ENCODE measurements at regions not wholly inside any gene's neighbourhood (a gene's known extent, or its start where the extent isn't known, plus 50 kb on each side); places are given as distances from the start of the nearest gene placed in this dataset.

GRCh38 chr17:72306037-72306436 is 185.2 kb downstream of the SOX9 start:
- Mint-ChIP-seq H3K36me3 (no peaks in the 10 kb centered on the region), H3K9me3 (no peaks in the 10 kb centered on the region), H3K4me3 (no peak overlapping the region), H3K4me1 (no peaks in the 10 kb centered on the region), H3K27me3 (peaks cover 2% of the 10 kb centered on the region), H3K27ac (no peak overlapping the region)
- no peak for DNase-seq (ENCODE audit: low spot score in 2 of 2)
- no peak for ATAC-seq (ENCODE audit: low read depth)

DNA sequence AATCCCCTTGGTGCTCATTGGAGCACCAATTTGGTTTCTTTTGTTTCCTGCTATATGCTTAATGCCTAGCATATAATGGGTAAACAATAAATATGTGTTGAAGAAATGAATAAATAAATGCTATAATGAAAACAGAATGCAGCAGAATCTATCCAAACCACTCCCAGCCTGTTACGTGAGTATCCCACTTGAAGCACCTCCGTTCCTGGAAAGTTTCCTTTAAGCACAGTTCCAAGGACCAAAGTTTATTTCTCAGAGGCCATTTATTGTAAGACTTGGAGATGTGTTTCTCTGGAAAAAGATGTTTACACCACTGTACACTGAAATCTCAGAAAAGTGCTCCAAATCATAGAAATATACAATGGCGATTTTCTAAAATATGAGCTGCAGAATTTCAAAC is 187.0 kb downstream of the SOX9 start:
- DNase-seq (ENCODE audit: low spot score in 2 of 2): no peak
- Mint-ChIP-seq H3K4me1 (no peaks in the 10 kb centered on the region), H3K27ac (no peak overlapping the region), H3K9me3 (no peaks in the 10 kb centered on the region), H3K36me3 (no peaks in the 10 kb centered on the region), H3K27me3 (peaks cover 2% of the 10 kb centered on the region), H3K4me3 (no peak overlapping the region)
- no peak for ATAC-seq (ENCODE audit: low read depth)

GRCh38 chr17:72308744-72309385 is 188.0 kb downstream of the SOX9 start:
- ATAC-seq (ENCODE audit: low read depth) (no peak), DNase-seq (ENCODE audit: low spot score in 2 of 2) (no peak)
- Mint-ChIP-seq H3K27ac (no peak overlapping the region), H3K4me1 (no peaks in the 10 kb centered on the region), H3K27me3 (peaks cover 2% of the 10 kb centered on the region), H3K4me3 (no peak overlapping the region), H3K9me3 (no peaks in the 10 kb centered on the region), H3K36me3 (no peaks in the 10 kb centered on the region)

GRCh38 chr17:72311004-72311403 is 190.2 kb downstream of the SOX9 start:
- ATAC-seq (ENCODE audit: low read depth) (no peak), DNase-seq (ENCODE audit: low spot score in 2 of 2) (no peak)
- H3K36me3 Mint-ChIP-seq: no peaks in the 10 kb centered on the region
- no peak overlapping the region for H3K27ac Mint-ChIP-seq
- H3K27me3 Mint-ChIP-seq: peaks cover 2% of the 10 kb centered on the region
- H3K4me1 Mint-ChIP-seq: no peaks in the 10 kb centered on the region
- no peak overlapping the region for H3K4me3 Mint-ChIP-seq
- no peaks in the 10 kb centered on the region for H3K9me3 Mint-ChIP-seq

GRCh38 chr17:72315122-72315913 is 194.5 kb downstream of the SOX9 start:
- peaks cover 3% of the 10 kb centered on the region for H3K27me3 Mint-ChIP-seq
- H3K4me1 Mint-ChIP-seq: peaks cover 9% of the 10 kb centered on the region
- no peak overlapping the region for H3K4me3 Mint-ChIP-seq
- DNase-seq (ENCODE audit: low spot score in 2 of 2) (no peak), ATAC-seq (ENCODE audit: low read depth) (no peak)
- no peak overlapping the region for H3K27ac Mint-ChIP-seq
- no peaks in the 10 kb centered on the region for H3K36me3 Mint-ChIP-seq
- H3K9me3 Mint-ChIP-seq: no peaks in the 10 kb centered on the region

- peaks cover 9% of the 10 kb centered on the region for H3K4me1 Mint-ChIP-seq
- no peaks in the 10 kb centered on the region for H3K9me3 Mint-ChIP-seq
- H3K27ac Mint-ChIP-seq: no peak overlapping the region
- no peak overlapping the region for H3K4me3 Mint-ChIP-seq
- ATAC-seq (ENCODE audit: low read depth) (no peak), DNase-seq (ENCODE audit: low spot score in 2 of 2) (no peak)
- H3K27me3 Mint-ChIP-seq: peaks cover 6% of the 10 kb centered on the region
- no peaks in the 10 kb centered on the region for H3K36me3 Mint-ChIP-seq
Observed at GRCh38 chr17:72318131-72318530, 197.3 kb downstream of the SOX9 start.

DNA sequence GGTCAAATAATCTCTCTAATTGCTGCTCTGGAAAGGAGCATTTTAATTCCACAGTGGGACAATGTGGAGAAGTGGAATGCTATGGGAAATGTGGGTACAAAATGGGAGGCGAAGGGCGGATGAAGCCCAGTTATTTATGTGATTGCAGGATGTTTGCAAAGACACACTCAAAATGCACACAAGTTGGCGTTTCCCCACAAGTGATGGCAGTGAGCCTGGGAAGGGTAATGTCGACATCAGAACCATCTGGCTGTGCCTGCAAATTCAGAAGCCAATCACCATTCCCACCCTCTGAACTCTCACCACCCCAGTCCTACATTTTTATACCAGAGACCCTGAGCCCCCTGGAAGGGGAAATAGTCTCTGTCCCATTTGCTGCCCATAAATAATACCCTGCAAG is 201.1 kb downstream of the SOX9 start:
- Mint-ChIP-seq H3K36me3 (no peaks in the 10 kb centered on the region), H3K27me3 (peaks cover 6% of the 10 kb centered on the region), H3K27ac (no peak overlapping the region), H3K4me3 (no peak overlapping the region), H3K4me1 (peaks cover 9% of the 10 kb centered on the region), H3K9me3 (peaks cover 2% of the 10 kb centered on the region)
- no peak for DNase-seq (ENCODE audit: low spot score in 2 of 2)
- ATAC-seq (ENCODE audit: low read depth): no peak

DNA sequence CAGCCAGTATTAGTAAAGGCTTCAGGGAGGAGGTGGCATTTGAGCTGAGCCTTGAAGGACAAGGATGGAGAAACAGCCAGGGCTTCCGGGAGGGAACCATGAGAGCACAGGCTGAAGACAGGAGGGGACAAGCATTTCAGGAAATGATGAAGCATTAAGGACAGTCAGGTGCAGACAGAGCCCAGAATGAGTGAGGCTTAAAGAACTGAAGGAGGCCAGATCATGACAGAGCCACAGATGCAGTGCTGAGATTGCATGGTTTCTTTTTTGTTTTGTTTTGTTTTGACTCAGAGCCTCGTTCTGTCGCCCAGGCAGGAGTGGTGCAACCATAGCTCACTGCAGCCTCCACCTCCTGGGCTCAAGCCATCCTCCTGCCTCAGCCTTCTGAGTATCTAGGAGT is 211.5 kb downstream of the SOX9 start:
- DNase-seq (ENCODE audit: low spot score in 2 of 2) (no peak), ATAC-seq (ENCODE audit: low read depth) (no peak)
- H3K9me3 Mint-ChIP-seq: peaks cover 3% of the 10 kb centered on the region
- no peak overlapping the region for H3K27ac Mint-ChIP-seq
- H3K27me3 Mint-ChIP-seq: peaks cover 12% of the 10 kb centered on the region
- H3K4me1 Mint-ChIP-seq: no peaks in the 10 kb centered on the region
- H3K4me3 Mint-ChIP-seq: no peak overlapping the region
- no peaks in the 10 kb centered on the region for H3K36me3 Mint-ChIP-seq

DNA sequence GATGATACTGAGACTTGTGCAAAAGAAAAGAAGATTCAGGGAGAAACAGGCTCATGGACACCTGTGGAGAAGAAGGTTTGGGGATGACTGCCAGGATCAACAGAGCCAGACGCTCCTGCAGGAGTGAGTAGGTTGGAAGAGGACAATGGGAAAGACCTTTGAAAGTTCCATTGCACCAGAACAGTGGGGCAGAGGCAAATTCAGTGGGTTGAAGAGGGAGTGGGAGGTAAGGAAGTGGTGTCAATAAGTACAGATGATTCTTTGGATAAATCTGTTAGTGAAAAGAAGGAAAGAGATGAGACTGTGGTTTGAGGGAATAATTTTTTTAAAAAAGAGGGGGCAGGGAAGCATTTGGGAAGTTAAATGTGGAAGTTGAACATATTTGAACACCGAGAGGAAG is 212.8 kb downstream of the SOX9 start:
- ATAC-seq (ENCODE audit: low read depth): no peak
- H3K36me3 Mint-ChIP-seq: peaks cover 2% of the 10 kb centered on the region
- no peak overlapping the region for H3K27ac Mint-ChIP-seq
- peaks cover 4% of the 10 kb centered on the region for H3K9me3 Mint-ChIP-seq
- no peak for DNase-seq (ENCODE audit: low spot score in 2 of 2)
- peaks cover 18% of the 10 kb centered on the region for H3K27me3 Mint-ChIP-seq
- H3K4me3 Mint-ChIP-seq: no peak overlapping the region
- no peaks in the 10 kb centered on the region for H3K4me1 Mint-ChIP-seq

- Mint-ChIP-seq H3K4me3 (no peak overlapping the region), H3K4me1 (no peaks in the 10 kb centered on the region), H3K27ac (no peak overlapping the region), H3K36me3 (peaks cover 2% of the 10 kb centered on the region), H3K9me3 (peaks cover 4% of the 10 kb centered on the region), H3K27me3 (peaks cover 18% of the 10 kb centered on the region)
- no peak for ATAC-seq (ENCODE audit: low read depth)
- DNase-seq (ENCODE audit: low spot score in 2 of 2): no peak
Observed at GRCh38 chr17:72334205-72334604, 213.4 kb downstream of the SOX9 start.

- Mint-ChIP-seq H3K9me3 (peaks cover 4% of the 10 kb centered on the region), H3K27ac (no peak overlapping the region), H3K27me3 (peaks cover 18% of the 10 kb centered on the region), H3K4me3 (no peak overlapping the region), H3K36me3 (peaks cover 2% of the 10 kb centered on the region), H3K4me1 (no peaks in the 10 kb centered on the region)
- no peak for DNase-seq (ENCODE audit: low spot score in 2 of 2)
- ATAC-seq (ENCODE audit: low read depth): no peak
Observed at GRCh38 chr17:72336026-72336803, 215.4 kb downstream of the SOX9 start.

GRCh38 chr17:72336804-72337070 is 215.9 kb downstream of the SOX9 start:
- no peak overlapping the region for H3K27ac Mint-ChIP-seq
- H3K4me3 Mint-ChIP-seq: no peak overlapping the region
- H3K4me1 Mint-ChIP-seq: no peaks in the 10 kb centered on the region
- peaks cover 4% of the 10 kb centered on the region for H3K9me3 Mint-ChIP-seq
- peaks cover 18% of the 10 kb centered on the region for H3K27me3 Mint-ChIP-seq
- DNase-seq (ENCODE audit: low spot score in 2 of 2) (no peak), ATAC-seq (ENCODE audit: low read depth) (no peak)
- peaks cover 2% of the 10 kb centered on the region for H3K36me3 Mint-ChIP-seq

- Mint-ChIP-seq H3K9me3 (peaks cover 6% of the 10 kb centered on the region), H3K27ac (no peak overlapping the region), H3K27me3 (peaks cover 16% of the 10 kb centered on the region), H3K4me3 (no peak overlapping the region), H3K4me1 (no peaks in the 10 kb centered on the region), H3K36me3 (peaks cover 2% of the 10 kb centered on the region)
- ATAC-seq (ENCODE audit: low read depth): no peak
- no peak for DNase-seq (ENCODE audit: low spot score in 2 of 2)
Observed at GRCh38 chr17:72338304-72338703, 217.5 kb downstream of the SOX9 start.
